NCI-H1048 (cell line): ENCODE measurements at regions not wholly inside any gene's neighbourhood (a gene's known extent, or its start where the extent isn't known, plus 50 kb on each side); places are given as distances from the start of the nearest gene placed in this dataset.

Experiments
- DNase-seq: peaks from one replicate; lab custom pipeline; 2025; lab: John Stamatoyannopoulos, UW

GRCh38 chr18:61167902-61168301 is 165.3 kb upstream of the CDH20 start:
- DNase-seq, result no peak

GRCh38 chr18:61169386-61169785 is 163.8 kb upstream of the CDH20 start:
- DNase-seq, result no peak

- DNase-seq, result no peak
These were observed 160.6 kb upstream of the CDH20 start for GRCh38 chr18:61172624-61173023.

DNA sequence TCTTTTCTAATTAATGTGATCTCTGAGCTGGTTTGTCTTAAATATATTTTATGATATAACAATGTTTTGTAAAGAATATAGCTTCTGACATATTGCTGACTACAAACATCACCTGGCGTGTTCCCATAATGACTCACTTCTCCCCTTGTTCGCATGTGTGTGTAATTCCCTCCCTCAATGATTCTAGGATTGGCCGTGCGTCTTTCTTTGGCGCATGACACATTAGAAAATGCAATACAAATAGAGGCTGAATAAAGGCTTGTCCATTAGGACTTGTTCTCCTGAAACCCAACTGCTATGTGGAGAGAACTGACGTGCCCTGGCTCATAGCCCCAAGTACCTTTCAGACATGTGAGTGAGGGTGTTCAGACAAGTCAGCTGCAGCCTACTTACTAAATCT is 159.7 kb upstream of the CDH20 start:
- DNase-seq, result no peak

- no peak for DNase-seq
These were observed 149.4 kb upstream of the CDH20 start for GRCh38 chr18:61183798-61184197.

DNA sequence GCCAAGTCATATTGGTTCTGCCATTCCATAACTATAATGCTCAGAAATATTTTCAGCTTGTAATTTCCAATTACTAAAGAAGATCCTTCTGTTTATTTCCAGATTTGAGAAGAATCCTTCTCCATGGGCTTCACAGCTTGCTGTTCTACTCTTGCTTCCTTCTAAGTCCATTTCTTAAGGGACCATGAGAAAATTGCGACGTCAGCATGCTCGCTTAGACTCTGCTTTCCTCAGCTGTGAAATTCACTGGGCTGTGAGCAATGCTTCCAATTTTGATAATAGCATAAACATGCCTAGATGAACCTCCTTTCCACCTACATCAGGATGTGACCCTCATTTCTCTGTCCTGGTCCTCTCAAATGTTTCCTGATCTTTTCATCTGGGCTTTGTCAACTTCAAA is 145.3 kb upstream of the CDH20 start:
- no peak for DNase-seq

GRCh38 chr18:61189376-61189775 is 143.9 kb upstream of the CDH20 start:
- no peak for DNase-seq

DNA sequence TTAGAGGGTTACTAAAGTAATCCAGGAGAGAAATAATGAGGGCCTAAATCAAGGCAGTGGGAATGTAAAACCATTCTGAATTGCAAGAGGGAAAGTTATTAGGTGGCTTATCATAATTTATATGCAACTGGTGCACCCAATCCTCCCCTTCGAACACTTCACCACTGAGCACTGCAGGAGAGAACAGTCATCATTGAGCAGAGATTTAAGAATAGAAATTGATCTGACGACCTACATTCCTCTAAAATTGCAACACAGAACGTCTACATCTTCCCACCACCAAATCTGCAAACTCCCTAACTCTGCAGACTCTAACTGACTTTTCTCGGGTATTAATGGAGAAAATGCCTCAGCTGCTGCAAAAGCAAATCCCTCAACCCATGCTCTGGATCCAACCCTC is 138.5 kb upstream of the CDH20 start:
- no peak for DNase-seq

DNA sequence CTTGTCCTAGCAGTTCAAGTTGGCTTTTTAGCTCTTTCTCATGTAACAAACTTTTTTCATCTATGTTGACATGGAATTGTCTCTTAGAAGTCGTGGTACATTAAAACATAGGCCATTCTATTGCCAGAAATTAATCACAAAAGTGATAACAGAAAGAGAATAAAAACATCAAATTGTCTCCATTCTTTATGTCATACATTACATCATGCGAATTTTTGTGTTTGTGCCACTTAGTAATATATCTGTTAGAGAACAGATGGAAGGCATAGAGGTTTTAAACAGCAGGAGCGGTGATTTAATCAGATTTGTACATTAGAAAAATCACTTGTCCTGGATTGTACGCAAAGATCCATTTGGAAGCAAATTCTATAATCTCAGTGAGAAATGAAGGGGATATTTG is 136.5 kb upstream of the CDH20 start:
- DNase-seq, result no peak

GRCh38 chr18:61198486-61198885 is 134.7 kb upstream of the CDH20 start:
- no peak for DNase-seq

- no peak for DNase-seq
These were observed 133.9 kb upstream of the CDH20 start for GRCh38 chr18:61199171-61199848.

DNA sequence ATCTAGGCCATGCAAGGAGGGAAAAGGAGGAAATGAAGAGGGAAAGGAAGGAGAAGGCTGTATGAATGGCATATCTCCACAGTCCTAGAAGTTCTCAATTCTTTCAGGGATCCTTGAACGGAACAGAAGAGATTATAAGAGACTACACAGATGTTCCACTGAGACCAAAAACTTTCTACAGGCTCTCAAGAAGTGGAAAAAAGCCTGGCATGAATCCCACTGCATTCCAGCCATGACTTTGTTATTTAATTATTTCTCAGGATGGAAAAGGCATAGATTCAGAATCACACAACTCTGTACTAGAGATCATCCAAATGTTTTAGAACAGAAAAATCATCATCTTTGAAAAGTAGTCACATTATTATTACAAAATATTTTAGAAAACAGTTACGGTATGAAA is 131.7 kb upstream of the CDH20 start:
- no peak for DNase-seq

DNA sequence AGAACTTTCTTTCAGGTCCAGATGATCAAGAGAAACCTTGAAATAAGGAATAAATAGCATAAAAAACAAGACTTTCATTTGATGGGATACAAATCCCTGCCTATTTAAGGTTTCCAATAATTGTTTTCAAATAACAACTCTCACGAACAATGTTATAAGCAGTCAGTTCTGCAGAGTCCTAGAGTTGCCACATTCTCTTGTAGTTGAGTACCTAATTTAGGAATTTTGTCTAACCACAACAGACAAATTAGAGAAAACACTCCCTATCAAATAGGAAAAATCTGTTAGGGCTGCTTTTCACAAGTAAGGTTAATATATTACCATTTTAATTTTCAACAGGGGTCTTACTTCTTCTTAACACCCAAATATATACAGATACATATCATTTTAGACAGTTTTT is 130.1 kb upstream of the CDH20 start:
- DNase-seq, result no peak

- DNase-seq, result no peak
These were observed 123.4 kb upstream of the CDH20 start for GRCh38 chr18:61209801-61210200.

DNA sequence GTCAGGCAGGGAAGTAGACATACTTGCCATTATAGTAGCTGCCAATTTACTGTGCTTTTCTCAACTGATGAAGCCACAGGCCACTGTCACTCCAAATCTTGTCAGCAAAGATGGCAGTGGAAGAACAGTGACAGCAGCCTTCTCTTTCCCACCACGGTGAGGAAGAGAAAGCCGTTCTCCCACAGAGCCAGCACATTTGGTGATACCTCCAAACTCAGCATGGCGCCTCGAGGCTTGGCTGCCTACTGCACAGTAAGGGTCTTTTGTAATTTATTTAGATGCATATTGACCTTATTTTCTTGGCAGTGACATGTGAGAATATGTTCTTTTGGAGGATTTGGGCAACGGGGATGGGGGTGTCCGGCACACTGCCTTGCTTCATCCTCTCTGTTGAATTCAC is 117.2 kb upstream of the CDH20 start:
- DNase-seq, result no peak

GRCh38 chr18:61222206-61222605 is 111.0 kb upstream of the CDH20 start:
- no peak for DNase-seq

DNA sequence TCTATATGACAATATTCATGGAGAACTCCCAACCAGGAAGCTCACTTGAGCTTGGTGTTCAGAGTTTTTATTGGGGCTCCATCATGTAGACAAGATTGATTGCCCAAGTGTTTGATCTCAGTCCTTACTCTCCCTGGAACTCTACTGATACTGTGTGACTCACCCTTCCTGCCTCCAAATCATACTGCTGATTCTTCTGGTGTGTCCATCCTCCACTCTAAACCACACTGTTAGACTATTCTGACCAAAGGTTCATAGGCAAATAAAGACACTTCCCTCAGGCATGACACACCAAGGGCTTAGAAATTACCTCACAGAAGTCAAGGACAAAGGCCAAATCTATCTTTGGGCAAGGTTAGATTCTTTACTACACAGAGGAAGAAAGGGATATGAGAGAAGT is 107.9 kb upstream of the CDH20 start:
- no peak for DNase-seq

GRCh38 chr18:61236356-61237057 is 96.7 kb upstream of the CDH20 start:
- DNase-seq, result no peak

GRCh38 chr18:61237529-61237928 is 95.7 kb upstream of the CDH20 start:
- no peak for DNase-seq

- no peak for DNase-seq
These were observed 94.2 kb upstream of the CDH20 start for GRCh38 chr18:61239051-61239450.

GRCh38 chr18:61241260-61241853 is 91.9 kb upstream of the CDH20 start:
- no peak for DNase-seq

- DNase-seq, result no peak
These were observed 88.6 kb upstream of the CDH20 start for GRCh38 chr18:61244632-61245031.

DNA sequence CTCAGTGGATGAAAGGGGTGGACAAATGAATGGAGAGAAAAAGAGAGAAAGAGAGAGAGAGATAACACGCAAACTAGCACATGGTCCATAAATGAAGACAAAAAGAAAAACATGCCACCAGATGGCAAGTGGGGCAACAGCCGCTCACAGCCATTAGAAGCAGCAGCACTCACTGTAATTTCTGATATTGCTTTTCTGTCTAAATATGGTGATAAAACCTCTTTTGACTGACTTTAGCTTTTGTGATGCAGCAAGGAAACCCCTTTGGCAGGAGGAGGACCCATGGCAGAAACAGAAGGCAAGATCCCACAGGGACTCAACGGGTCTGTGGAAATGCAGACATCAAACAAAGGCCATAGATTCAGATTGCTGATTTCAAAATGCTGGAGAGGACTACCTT is 88.0 kb upstream of the CDH20 start:
- no peak for DNase-seq

GRCh38 chr18:61248589-61248988 is 84.6 kb upstream of the CDH20 start:
- DNase-seq, result no peak
